ENCODE measurements at regions not wholly inside any gene's neighbourhood (a gene's known extent, or its start where the extent isn't known, plus 50 kb on each side); places are given as distances from the start of the nearest gene placed in this dataset.

DNA sequence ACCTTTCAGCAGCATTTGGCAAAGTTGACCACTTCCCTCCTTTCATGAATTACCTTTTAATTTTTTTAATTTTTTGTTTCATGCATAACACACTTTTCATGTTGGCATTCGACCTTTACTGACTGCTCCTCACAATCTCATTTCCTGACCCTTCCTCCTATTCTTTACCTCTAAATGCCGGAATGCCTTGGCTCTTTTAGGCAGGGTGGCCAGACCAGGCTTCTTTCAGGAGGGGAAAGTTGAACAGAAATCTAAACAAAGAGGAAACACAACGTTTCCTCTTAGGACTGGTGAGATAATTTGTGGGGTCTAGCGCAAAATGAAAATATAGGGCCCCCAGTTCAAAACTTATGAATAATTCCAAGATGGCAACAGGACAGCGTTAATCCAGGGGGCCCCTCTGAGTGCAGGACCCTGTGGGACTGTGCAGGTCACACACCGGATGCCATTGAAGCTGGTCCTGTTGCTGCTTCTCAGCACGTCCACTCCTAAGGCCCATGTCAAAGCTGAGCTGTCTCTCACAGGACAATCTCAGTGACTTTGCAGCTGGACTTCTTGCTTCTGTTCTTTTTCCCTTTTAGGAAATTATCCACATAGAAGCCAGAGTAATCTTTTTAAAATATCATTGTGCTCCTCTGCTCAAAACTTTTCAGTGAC lies 313.8 kb downstream of the HDGFL1 start (continued):
- TF ChIP-seq, protein P1, sequence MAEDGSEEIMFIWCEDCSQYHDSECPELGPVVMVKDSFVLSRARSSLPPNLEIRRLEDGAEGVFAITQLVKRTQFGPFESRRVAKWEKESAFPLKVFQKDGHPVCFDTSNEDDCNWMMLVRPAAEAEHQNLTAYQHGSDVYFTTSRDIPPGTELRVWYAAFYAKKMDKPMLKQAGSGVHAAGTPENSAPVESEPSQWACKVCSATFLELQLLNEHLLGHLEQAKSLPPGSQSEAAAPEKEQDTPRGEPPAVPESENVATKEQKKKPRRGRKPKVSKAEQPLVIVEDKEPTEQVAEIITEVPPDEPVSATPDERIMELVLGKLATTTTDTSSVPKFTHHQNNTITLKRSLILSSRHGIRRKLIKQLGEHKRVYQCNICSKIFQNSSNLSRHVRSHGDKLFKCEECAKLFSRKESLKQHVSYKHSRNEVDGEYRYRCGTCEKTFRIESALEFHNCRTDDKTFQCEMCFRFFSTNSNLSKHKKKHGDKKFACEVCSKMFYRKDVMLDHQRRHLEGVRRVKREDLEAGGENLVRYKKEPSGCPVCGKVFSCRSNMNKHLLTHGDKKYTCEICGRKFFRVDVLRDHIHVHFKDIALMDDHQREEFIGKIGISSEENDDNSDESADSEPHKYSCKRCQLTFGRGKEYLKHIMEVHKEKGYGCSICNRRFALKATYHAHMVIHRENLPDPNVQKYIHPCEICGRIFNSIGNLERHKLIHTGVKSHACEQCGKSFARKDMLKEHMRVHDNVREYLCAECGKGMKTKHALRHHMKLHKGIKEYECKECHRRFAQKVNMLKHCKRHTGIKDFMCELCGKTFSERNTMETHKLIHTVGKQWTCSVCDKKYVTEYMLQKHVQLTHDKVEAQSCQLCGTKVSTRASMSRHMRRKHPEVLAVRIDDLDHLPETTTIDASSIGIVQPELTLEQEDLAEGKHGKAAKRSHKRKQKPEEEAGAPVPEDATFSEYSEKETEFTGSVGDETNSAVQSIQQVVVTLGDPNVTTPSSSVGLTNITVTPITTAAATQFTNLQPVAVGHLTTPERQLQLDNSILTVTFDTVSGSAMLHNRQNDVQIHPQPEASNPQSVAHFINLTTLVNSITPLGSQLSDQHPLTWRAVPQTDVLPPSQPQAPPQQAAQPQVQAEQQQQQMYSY (CRISPR knock-in tag; IDR thresholded peaks at IDR 0.05), result no peak

DNA sequence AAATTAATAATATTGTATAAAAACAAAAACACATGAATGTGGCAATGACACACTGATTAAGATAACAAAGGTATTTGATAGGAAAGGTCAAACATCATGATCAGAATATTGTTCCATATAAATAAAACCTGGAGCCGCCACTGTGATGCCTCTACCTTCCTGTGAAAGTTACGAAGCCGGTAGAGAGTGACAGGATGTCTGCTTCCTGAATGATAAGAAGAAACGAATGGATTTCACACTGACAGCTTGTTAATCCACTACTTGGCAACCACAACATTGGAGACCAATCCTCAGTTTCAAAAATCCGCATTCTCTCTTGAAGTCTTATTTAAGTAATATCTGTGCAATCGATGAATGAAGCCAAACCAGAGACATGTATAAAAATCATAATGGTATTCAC lies 315.1 kb downstream of the HDGFL1 start:
- Mint-ChIP-seq H3K36me3 (peaks cover 4% of the 10 kb centered on the region; the same call in 1 of the 2 replicates), H3K4me3 (no peak overlapping the region), H3K27ac (no peak overlapping the region), H3K4me1 (peaks cover 35% of the 10 kb centered on the region), H3K27me3 (ENCODE audit: low read depth) (no peaks in the 10 kb centered on the region), H3K9me3 (peaks cover 5% of the 10 kb centered on the region)
- ChIA-PET POLR2A (no interaction called here), CTCF (no interaction called here)
- ATAC-seq, result no peak
- TF ChIP-seq RELA (CRISPR knock-in tag; IDR thresholded peaks at IDR 0.05; ENCODE audit: borderline replicate concordance) (no peak), MAX (CRISPR knock-in tag; IDR thresholded peaks at IDR 0.05) (no peak), TEAD4 (CRISPR knock-in tag; IDR thresholded peaks at IDR 0.05) (no peak)
- TF ChIP-seq, protein P2, sequence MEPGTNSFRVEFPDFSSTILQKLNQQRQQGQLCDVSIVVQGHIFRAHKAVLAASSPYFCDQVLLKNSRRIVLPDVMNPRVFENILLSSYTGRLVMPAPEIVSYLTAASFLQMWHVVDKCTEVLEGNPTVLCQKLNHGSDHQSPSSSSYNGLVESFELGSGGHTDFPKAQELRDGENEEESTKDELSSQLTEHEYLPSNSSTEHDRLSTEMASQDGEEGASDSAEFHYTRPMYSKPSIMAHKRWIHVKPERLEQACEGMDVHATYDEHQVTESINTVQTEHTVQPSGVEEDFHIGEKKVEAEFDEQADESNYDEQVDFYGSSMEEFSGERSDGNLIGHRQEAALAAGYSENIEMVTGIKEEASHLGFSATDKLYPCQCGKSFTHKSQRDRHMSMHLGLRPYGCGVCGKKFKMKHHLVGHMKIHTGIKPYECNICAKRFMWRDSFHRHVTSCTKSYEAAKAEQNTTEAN (CRISPR knock-in tag; IDR thresholded peaks at IDR 0.05), result no peak
- TF ChIP-seq, protein P3, sequence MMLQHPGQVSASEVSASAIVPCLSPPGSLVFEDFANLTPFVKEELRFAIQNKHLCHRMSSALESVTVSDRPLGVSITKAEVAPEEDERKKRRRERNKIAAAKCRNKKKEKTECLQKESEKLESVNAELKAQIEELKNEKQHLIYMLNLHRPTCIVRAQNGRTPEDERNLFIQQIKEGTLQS (CRISPR knock-in tag; conservative IDR thresholded peaks at IDR 0.05), result no peak
- no peak for DNase-seq (ENCODE audit: low spot score)

- H3K27me3 Mint-ChIP-seq (ENCODE audit: low read depth), result no peaks in the 10 kb centered on the region
- no peak overlapping the region for H3K27ac Mint-ChIP-seq
- CTCF ChIA-PET, result no interaction called here
- no peak for DNase-seq (ENCODE audit: low spot score)
- TF ChIP-seq ZNF416 (CRISPR knock-in tag; IDR thresholded peaks at IDR 0.05) (no peak), ZNF121 (CRISPR knock-in tag; IDR thresholded peaks at IDR 0.05) (no peak), ERG (CRISPR knock-in tag; IDR thresholded peaks at IDR 0.05) (no peak), ZNF512 (CRISPR knock-in tag; IDR thresholded peaks at IDR 0.05; ENCODE audit: borderline replicate concordance) (no peak), ZSCAN18 (CRISPR knock-in tag; IDR thresholded peaks at IDR 0.05) (no peak), KAT7 (CRISPR knock-in tag; IDR thresholded peaks at IDR 0.05; ENCODE audit: borderline replicate concordance) (no peak), ZBTB21 (CRISPR knock-in tag; IDR thresholded peaks at IDR 0.05; ENCODE audit: borderline replicate concordance) (no peak), ZNF263 (CRISPR knock-in tag; IDR thresholded peaks at IDR 0.05; ENCODE audit: low read depth) (no peak), GRHL2 (CRISPR knock-in tag; IDR thresholded peaks at IDR 0.05; ENCODE audit: insufficient replicate concordance, severe bottlenecking) (no peak), NFE2L1 (CRISPR knock-in tag; IDR thresholded peaks at IDR 0.05) (no peak), MAX (CRISPR knock-in tag; IDR thresholded peaks at IDR 0.05) (no peak)
- no peak overlapping the region for H3K4me3 Mint-ChIP-seq
- H3K36me3 Mint-ChIP-seq, result peaks cover 4% of the 10 kb centered on the region; the same call in 1 of the 2 replicates
- POLR2A ChIA-PET, result no interaction called here
- no peak for ATAC-seq
- H3K4me1 Mint-ChIP-seq, result peaks cover 22% of the 10 kb centered on the region
- peaks cover 5% of the 10 kb centered on the region for H3K9me3 Mint-ChIP-seq
Observed at GRCh38 chr6:22886650-22887581, 317.6 kb downstream of the HDGFL1 start.
